Uterus (tissue), 2 donors: ENCODE measurements at regions not wholly inside any gene's neighbourhood (a gene's known extent, or its start where the extent isn't known, plus 50 kb on each side); places are given as distances from the start of the nearest gene placed in this dataset.

Source experiments
- POLR2A ChIP-seq, 2 donors: fragments of 450-650 bp; IDR thresholded peaks; one replicate each; pipeline ENCODE4 v1.6.1; 2016; ENCODE audit warnings: antibody characterized with exemption in 2 of 2, mild to moderate bottlenecking in 1 of 2, moderate library complexity in 1 of 2
- TF ChIP-seq, protein P1 (sequence below), 4 experiments: fragments of 200-600 bp in 2 of 4; fragments of 450-650 bp in 2 of 4; sonication (generic) in 2 of 4; IDR thresholded peaks; one replicate each; pipeline ENCODE4 v1.5.1; 2016 to 2019; ENCODE audit warnings: antibody characterized with exemption in 4 of 4, mild to moderate bottlenecking in 2 of 4, moderate library complexity in 1 of 4

DNA sequence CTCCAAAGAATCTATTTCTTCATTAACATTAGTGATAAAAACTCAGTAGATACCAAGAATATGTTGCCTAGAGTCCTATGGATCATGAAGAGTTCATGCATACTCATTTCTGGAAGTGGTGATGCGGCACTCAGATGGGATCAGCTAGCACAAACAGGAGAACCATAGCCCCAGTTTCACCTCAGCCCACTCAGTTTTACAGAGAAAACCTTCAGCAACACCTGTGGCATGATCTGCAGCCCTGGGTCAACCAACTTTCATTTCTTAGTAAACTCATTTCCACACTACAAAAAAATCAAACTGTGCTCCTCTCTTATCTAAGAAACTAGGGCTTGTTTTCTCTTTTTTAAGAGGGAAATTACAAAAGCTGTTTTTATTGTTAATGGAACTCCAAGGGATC, 569.4 kb downstream of the CCDC85A start:
- TF ChIP-seq, protein P1, sequence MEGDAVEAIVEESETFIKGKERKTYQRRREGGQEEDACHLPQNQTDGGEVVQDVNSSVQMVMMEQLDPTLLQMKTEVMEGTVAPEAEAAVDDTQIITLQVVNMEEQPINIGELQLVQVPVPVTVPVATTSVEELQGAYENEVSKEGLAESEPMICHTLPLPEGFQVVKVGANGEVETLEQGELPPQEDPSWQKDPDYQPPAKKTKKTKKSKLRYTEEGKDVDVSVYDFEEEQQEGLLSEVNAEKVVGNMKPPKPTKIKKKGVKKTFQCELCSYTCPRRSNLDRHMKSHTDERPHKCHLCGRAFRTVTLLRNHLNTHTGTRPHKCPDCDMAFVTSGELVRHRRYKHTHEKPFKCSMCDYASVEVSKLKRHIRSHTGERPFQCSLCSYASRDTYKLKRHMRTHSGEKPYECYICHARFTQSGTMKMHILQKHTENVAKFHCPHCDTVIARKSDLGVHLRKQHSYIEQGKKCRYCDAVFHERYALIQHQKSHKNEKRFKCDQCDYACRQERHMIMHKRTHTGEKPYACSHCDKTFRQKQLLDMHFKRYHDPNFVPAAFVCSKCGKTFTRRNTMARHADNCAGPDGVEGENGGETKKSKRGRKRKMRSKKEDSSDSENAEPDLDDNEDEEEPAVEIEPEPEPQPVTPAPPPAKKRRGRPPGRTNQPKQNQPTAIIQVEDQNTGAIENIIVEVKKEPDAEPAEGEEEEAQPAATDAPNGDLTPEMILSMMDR (IDR thresholded peaks at IDR 0.05), result no peak
- TF ChIP-seq POLR2A (IDR thresholded peaks at IDR 0.05), result no peak
